CD14-positive monocyte (primary cell): ENCODE measurements at regions not wholly inside any gene's neighbourhood (a gene's known extent, or its start where the extent isn't known, plus 50 kb on each side); places are given as distances from the start of the nearest gene placed in this dataset.

Experiments
- DNase-seq, 3 donors: peaks; one replicate each; pipeline ENCODE4 v3.0.0-alpha.2; 2011 to 2022
- H2AFZ ChIP-seq: 2 replicates; pipeline ENCODE4 v1.6.0; 2012; ENCODE audit warnings: mild to moderate bottlenecking, low read depth, low read length, inconsistent platforms; ENCODE audit not compliant: insufficient read depth, poor library complexity, severe bottlenecking
- H3K27ac ChIP-seq, 2 donors: 1 replicate in 1 of 2; 2 replicates in 1 of 2; pipeline ENCODE4 v1.5.1; 2012 to 2013; ENCODE audit warnings: low read length in 2 of 2, control low read depth in 1 of 2, inconsistent platforms in 1 of 2, low read depth in 1 of 2, mild to moderate bottlenecking in 1 of 2
- H3K27me3 ChIP-seq, 2 donors: one replicate each; pipeline versions ENCODE4 v1.6.0 to v1.6.1; 2011 to 2013; ENCODE audit warnings: low read length in 2 of 2; ENCODE audit not compliant: control insufficient read depth in 2 of 2, insufficient read depth in 2 of 2
- H3K36me3 ChIP-seq, 2 donors: replicated peaks in 1 of 2; 1 replicate in 1 of 2; 2 replicates in 1 of 2; pipeline versions ENCODE4 v1.5.1 to v1.6.1; 2012 to 2013; ENCODE audit warnings: low read length in 2 of 2, control low read depth in 1 of 2, inconsistent platforms in 1 of 2, mild to moderate bottlenecking in 1 of 2; ENCODE audit not compliant: insufficient read depth in 2 of 2, control insufficient read depth in 1 of 2
- H3K4me1 ChIP-seq, 2 donors: 1 replicate in 1 of 2; 2 replicates in 1 of 2; pipeline versions ENCODE4 v1.5.1 to v1.6.1; 2012 to 2013; ENCODE audit warnings: low read length in 2 of 2, control low read depth in 1 of 2, inconsistent platforms in 1 of 2, mild to moderate bottlenecking in 1 of 2, moderate library complexity in 1 of 2; ENCODE audit not compliant: insufficient read depth in 2 of 2, control insufficient read depth in 1 of 2
- H3K4me2 ChIP-seq: replicated peaks from 2 replicates; pipeline ENCODE3; 2012; ENCODE audit warnings: low read length, moderate library complexity, mild to moderate bottlenecking; ENCODE audit not compliant: poor library complexity, severe bottlenecking; ENCODE audit errors: extremely low read depth
- H3K4me3 ChIP-seq, 3 experiments: fragments of 200-600 bp in 1 of 3; sonication (generic) in 1 of 3; replicated peaks in 1 of 3; 1 replicate in 2 of 3; 2 replicates in 1 of 3; pipeline ENCODE4 v1.5.1; 2011 to 2013; ENCODE audit warnings: low read length in 3 of 3, mild to moderate bottlenecking in 3 of 3, control low read depth in 2 of 3, low read depth in 2 of 3, inconsistent platforms in 1 of 3, moderate library complexity in 1 of 3
- H3K79me2 ChIP-seq: 2 replicates; pipeline ENCODE4 v1.6.0; 2012; ENCODE audit warnings: mild to moderate bottlenecking, control low read depth, inconsistent platforms, low read length, moderate library complexity; ENCODE audit not compliant: insufficient read depth
- H3K9ac ChIP-seq: 2 replicates; pipeline ENCODE4 v1.6.0; 2017; ENCODE audit warnings: low read length, mild to moderate bottlenecking; ENCODE audit not compliant: insufficient read depth, poor library complexity, severe bottlenecking
- H3K9me3 ChIP-seq, 2 donors: replicated peaks in 1 of 2; 1 replicate in 1 of 2; 2 replicates in 1 of 2; pipeline versions ENCODE4 v1.5.1 to v1.6.1; 2012 to 2013; ENCODE audit warnings: low read length in 2 of 2, control low read depth in 1 of 2; ENCODE audit not compliant: control insufficient read depth in 1 of 2, insufficient read depth in 1 of 2
- H4K20me1 ChIP-seq: 2 replicates; pipeline ENCODE4 v1.6.0; 2012; ENCODE audit warnings: mild to moderate bottlenecking, low read length, control low read depth, moderate library complexity; ENCODE audit not compliant: insufficient read depth
- H3K27ac Mint-ChIP-seq, 7 donors: one replicate each; pipeline ENCODE4 v1.8.0; 2020; ENCODE audit warnings: mild to moderate bottlenecking in 7 of 7, mixed read lengths in 7 of 7, moderate library complexity in 6 of 7, inconsistent platforms in 2 of 7
- H3K27me3 Mint-ChIP-seq, 3 donors: one replicate each; pipeline ENCODE4 v1.8.0; 2021 to 2022; ENCODE audit warnings: low read depth in 3 of 3, mild to moderate bottlenecking in 3 of 3, mixed read lengths in 3 of 3, moderate library complexity in 3 of 3, inconsistent platforms in 1 of 3
- H3K36me3 Mint-ChIP-seq, 2 donors: one replicate each; pipeline ENCODE4 v1.8.0; 2020; ENCODE audit warnings: mixed read lengths in 2 of 2, inconsistent platforms in 1 of 2, mild to moderate bottlenecking in 1 of 2
- H3K4me1 Mint-ChIP-seq: one replicate; pipeline ENCODE4 v1.8.0; 2020; ENCODE audit warnings: mild to moderate bottlenecking, mixed read lengths
- H3K4me3 Mint-ChIP-seq, 2 donors: one replicate each; pipeline ENCODE4 v1.8.0; 2020; ENCODE audit warnings: mild to moderate bottlenecking in 2 of 2, mixed read lengths in 2 of 2, moderate library complexity in 1 of 2
- H3K9me3 Mint-ChIP-seq, 7 donors: one replicate each; pipeline ENCODE4 v1.8.0; 2020 to 2022; ENCODE audit warnings: mixed read lengths in 7 of 7, mild to moderate bottlenecking in 6 of 7, moderate library complexity in 6 of 7, inconsistent platforms in 2 of 7
- CTCF ChIP-seq: fragments of 200-600 bp; IDR thresholded peaks from one replicate; pipeline ENCODE4 v1.8.0; 2022; ENCODE audit warnings: antibody characterized with exemption, mild to moderate bottlenecking
- WGBS: methylation state at CpG from one replicate; pipeline ENCODE4 v1.1.5; 2013; ENCODE audit warnings: missing lambda C conversion rate; ENCODE audit not compliant: insufficient coverage; 5-methylcytosine and 5-hydroxymethylcytosine counted together
- intact Hi-C, 2 donors: fragments of 100-400 bp; cut with micrococcal nuclease; formaldehyde crosslinking; loops; one replicate each; pipeline versions ENCODE4 v1.15.0 to v1.15.1; 2023

- Histone ChIP-seq H3K27ac (no peak overlapping the region), H3K79me2 (no peaks in the 10 kb centered on the region), H3K4me1 (no peaks in the 10 kb centered on the region), H3K9ac (no peak overlapping the region), H3K9me3 (no peaks in the 10 kb centered on the region), H3K36me3 (no peaks in the 10 kb centered on the region), H3K27me3 (no peaks in the 10 kb centered on the region), H3K4me3 (no peak overlapping the region), H4K20me1 (no peaks in the 10 kb centered on the region), H3K4me2 (no peak overlapping the region), H2AFZ (no peak overlapping the region)
- no peak for TF ChIP-seq CTCF
- no peak overlapping the region for H3K27ac Mint-ChIP-seq
- H3K36me3 Mint-ChIP-seq = peaks cover 6% of the 10 kb centered on the region in 2 donors
- H3K4me3 Mint-ChIP-seq = no peak overlapping the region
- H3K9me3 Mint-ChIP-seq = peaks cover 0 to 4% (median 0%) of the 10 kb centered on the region in 7 donors
- 95% methylated on average over 3 of the region's 6 CpGs for WGBS
- DNase-seq = no peak
- intact Hi-C loops = no loop called here
- H3K4me1 Mint-ChIP-seq = peaks cover 2% of the 10 kb centered on the region
- H3K27me3 Mint-ChIP-seq = peaks cover 0 to 6% (median 0%) of the 10 kb centered on the region in 3 donors
Observed at GRCh38 chr11:64459609-64460008, 96.1 kb upstream of the SLC22A11 start.

- H3K4me1 ChIP-seq = no peaks in the 10 kb centered on the region
- no peak overlapping the region for H2AFZ ChIP-seq
- Mint-ChIP-seq H3K36me3 (no peaks in the 10 kb centered on the region), H3K9me3 (peaks cover 0 to 4% (median 0%) of the 10 kb centered on the region in 7 donors), H3K4me1 (peaks cover 2% of the 10 kb centered on the region), H3K27me3 (peaks cover 0 to 6% (median 0%) of the 10 kb centered on the region in 3 donors), H3K27ac (no peak overlapping the region), H3K4me3 (no peak overlapping the region)
- H3K79me2 ChIP-seq = no peaks in the 10 kb centered on the region
- H3K36me3 ChIP-seq = no peaks in the 10 kb centered on the region
- H3K27me3 ChIP-seq = no peaks in the 10 kb centered on the region
- no CpG with 5 or more reads among the region's 3 CpGs for WGBS
- no peak overlapping the region for H3K9ac ChIP-seq
- DNase-seq = no peak
- no peaks in the 10 kb centered on the region for H3K9me3 ChIP-seq
- H3K4me3 ChIP-seq = no peak overlapping the region
- H3K4me2 ChIP-seq = no peak overlapping the region
- H3K27ac ChIP-seq = no peak overlapping the region
- TF ChIP-seq CTCF = no peak
- intact Hi-C loops = no loop called here
- no peaks in the 10 kb centered on the region for H4K20me1 ChIP-seq
Observed at GRCh38 chr11:64461081-64461480, 94.7 kb upstream of the SLC22A11 start.
